GM18511 (cell line): ENCODE measurements at regions not wholly inside any gene's neighbourhood (a gene's known extent, or its start where the extent isn't known, plus 50 kb on each side); places are given as distances from the start of the nearest gene placed in this dataset.

Source experiments
- ATAC-seq: cut with Tn5 transposase; IDR thresholded peaks from one replicate; pipeline ENCODE4 v1.9.1; 2021; ENCODE audit warnings: mild to moderate bottlenecking, moderate library complexity; ENCODE audit not compliant: unreplicated experiment

- ATAC-seq = no peak
Measured at GRCh38 chr20:20939006-20939405, 167.2 kb downstream of the LINC00237 start.

GRCh38 chr20:20938599-20938998, 167.6 kb downstream of the LINC00237 start:
- no peak for ATAC-seq

- no peak for ATAC-seq
Measured at GRCh38 chr20:20938131-20938530, 168.0 kb downstream of the LINC00237 start.

- no peak for ATAC-seq
Measured at GRCh38 chr20:20933142-20933958, 172.8 kb downstream of the LINC00237 start.

GRCh38 chr20:20932156-20932555, 174.0 kb downstream of the LINC00237 start:
- no peak for ATAC-seq

GRCh38 chr20:20931632-20932031, 174.5 kb downstream of the LINC00237 start:
- no peak for ATAC-seq

GRCh38 chr20:20931024-20931423, 175.1 kb downstream of the LINC00237 start:
- ATAC-seq = no peak

GRCh38 chr20:20930500-20930899, 175.7 kb downstream of the LINC00237 start:
- ATAC-seq = no peak

- ATAC-seq = no peak
Measured at GRCh38 chr20:20929341-20929740, 176.8 kb downstream of the LINC00237 start.

- ATAC-seq = no peak
Measured at GRCh38 chr20:20926222-20926905, 179.8 kb downstream of the LINC00237 start.

GRCh38 chr20:20920433-20920832, 185.7 kb downstream of the LINC00237 start:
- no peak for ATAC-seq

- no peak for ATAC-seq
Measured at GRCh38 chr20:20915844-20916243, 190.3 kb downstream of the LINC00237 start.

- ATAC-seq = no peak
Measured at GRCh38 chr20:20904501-20904831, 192.0 kb upstream of the RALGAPA2 start.

GRCh38 chr20:20903773-20904500, 191.5 kb upstream of the RALGAPA2 start:
- ATAC-seq = no peak

GRCh38 chr20:20897922-20898321, 185.5 kb upstream of the RALGAPA2 start:
- no peak for ATAC-seq

GRCh38 chr20:20897145-20897544, 184.7 kb upstream of the RALGAPA2 start:
- ATAC-seq = no peak

GRCh38 chr20:20896606-20897005, 184.2 kb upstream of the RALGAPA2 start:
- no peak for ATAC-seq

- no peak for ATAC-seq
Measured at GRCh38 chr20:20895537-20895936, 183.1 kb upstream of the RALGAPA2 start.

- ATAC-seq = no peak
Measured at GRCh38 chr20:20894753-20895152, 182.3 kb upstream of the RALGAPA2 start.

- no peak for ATAC-seq
Measured at GRCh38 chr20:20894280-20894679, 181.8 kb upstream of the RALGAPA2 start.

- no peak for ATAC-seq
Measured at GRCh38 chr20:20892328-20892727, 179.9 kb upstream of the RALGAPA2 start.

GRCh38 chr20:20890751-20891150, 178.3 kb upstream of the RALGAPA2 start:
- no peak for ATAC-seq
